Uterus (tissue), 2 donors: ENCODE measurements at regions not wholly inside any gene's neighbourhood (a gene's known extent, or its start where the extent isn't known, plus 50 kb on each side); places are given as distances from the start of the nearest gene placed in this dataset.

Source experiments
- CTCF ChIP-seq, 4 experiments: fragments of 200-600 bp in 2 of 4; fragments of 450-650 bp in 2 of 4; sonication (generic) in 2 of 4; IDR thresholded peaks; one replicate each; pipeline ENCODE4 v1.5.1; 2016 to 2019; ENCODE audit warnings: antibody characterized with exemption in 4 of 4, mild to moderate bottlenecking in 2 of 4, moderate library complexity in 1 of 4
- POLR2A ChIP-seq, 2 donors: fragments of 450-650 bp; IDR thresholded peaks; one replicate each; pipeline ENCODE4 v1.6.1; 2016; ENCODE audit warnings: antibody characterized with exemption in 2 of 2, mild to moderate bottlenecking in 1 of 2, moderate library complexity in 1 of 2

- TF ChIP-seq POLR2A (IDR thresholded peaks at IDR 0.05) (no peak), CTCF (IDR thresholded peaks at IDR 0.05) (no peak)
These were observed 693.5 kb downstream of the HDGFL1 start for GRCh38 chr6:23262864-23263263.
